IMR-90 (cell line): ENCODE measurements at regions not wholly inside any gene's neighbourhood (a gene's known extent, or its start where the extent isn't known, plus 50 kb on each side); places are given as distances from the start of the nearest gene placed in this dataset.

Source experiments
- ATAC-seq: fragments of 200-7000 bp; cut with Tn5 transposase; 2 replicates; pipeline ENCODE4 v1.9.1; 2020; ENCODE audit warnings: low read depth, mild to moderate bottlenecking, moderate library complexity
- BruUV-seq: library from RNA; stranded (reverse); fragments of 400-500 nt; replicated peaks from 2 replicates; lab custom pipeline; 2021; lab: Mats Ljungman, UMichigan
- CTCF ChIA-PET: fragments of 300-600 bp; formaldehyde crosslinking; extraction: SDS; loops from one replicate; lab custom pipeline; 2021; ENCODE audit warnings: antibody characterized with exemption; lab: Yijun Ruan, JAX
- POLR2A ChIA-PET: fragments of 300-600 bp; sonication (Branson Sonifier 250); formaldehyde crosslinking; loops from one replicate; lab custom pipeline; 2022; ENCODE audit warnings: antibody characterized with exemption; ENCODE audit not compliant: unreplicated experiment; lab: Charles Lee
- DNase-seq: peaks from one replicate; pipeline ENCODE4 v3.0.0; 2013
- H2AFZ ChIP-seq: replicated peaks from 2 replicates; pipeline ENCODE3; 2013; ENCODE audit warnings: low read length, mild to moderate bottlenecking; ENCODE audit not compliant: poor library complexity
- H2AK5ac ChIP-seq: 2 replicates; pipeline ENCODE4 v1.6.1; 2013; ENCODE audit warnings: low read depth, low read length, inconsistent platforms
- H2AK9ac ChIP-seq: replicated peaks from 2 replicates; pipeline ENCODE3; 2013; ENCODE audit warnings: mild to moderate bottlenecking, low read depth, low read length, moderate library complexity; ENCODE audit not compliant: poor library complexity
- H2BK120ac ChIP-seq: 2 replicates; pipeline ENCODE4 v1.6.1; 2013; ENCODE audit warnings: low read depth, low read length, inconsistent platforms
- H2BK15ac ChIP-seq: 3 replicates; pipeline ENCODE4 v1.6.1; 2013; ENCODE audit warnings: low read depth, low read length, inconsistent platforms
- H2BK20ac ChIP-seq: 2 replicates; pipeline ENCODE4 v1.6.1; 2013; ENCODE audit warnings: low read depth, mild to moderate bottlenecking, inconsistent platforms, low read length, moderate library complexity
- H2BK5ac ChIP-seq: 2 replicates; pipeline ENCODE4 v1.6.1; 2013; ENCODE audit warnings: mild to moderate bottlenecking, low read depth, low read length, inconsistent platforms; ENCODE audit not compliant: poor library complexity, severe bottlenecking
- H3K14ac ChIP-seq: replicated peaks from 2 replicates; pipeline ENCODE4 v1.6.1; 2013; ENCODE audit warnings: low read depth, low read length, inconsistent platforms
- H3K18ac ChIP-seq: 2 replicates; pipeline ENCODE4 v1.6.1; 2013; ENCODE audit warnings: low read depth, low read length, control low read depth
- H3K23ac ChIP-seq: 2 replicates; pipeline ENCODE4 v1.6.1; 2013; ENCODE audit warnings: low read depth, low read length, inconsistent platforms
- H3K27ac ChIP-seq: 2 replicates; pipeline ENCODE4 v1.5.1; 2013; ENCODE audit warnings: mild to moderate bottlenecking, control low read depth, low read length; ENCODE audit not compliant: insufficient read depth
- H3K27me3 ChIP-seq: 2 replicates; pipeline ENCODE4 v1.6.1; 2013; ENCODE audit warnings: low read length; ENCODE audit not compliant: control insufficient read depth, insufficient read depth
- H3K36me3 ChIP-seq: 2 replicates; pipeline ENCODE4 v1.6.1; 2013; ENCODE audit warnings: low read length, mixed read lengths; ENCODE audit not compliant: control insufficient read depth, insufficient read depth
- H3K4ac ChIP-seq: 2 replicates; pipeline ENCODE4 v1.6.1; 2013; ENCODE audit warnings: low read depth, low read length, inconsistent platforms
- H3K4me1 ChIP-seq: 2 replicates; pipeline ENCODE4 v1.6.1; 2013; ENCODE audit warnings: low read length, mixed read lengths; ENCODE audit not compliant: control insufficient read depth, insufficient read depth
- H3K4me2 ChIP-seq: 2 replicates; pipeline ENCODE4 v1.6.1; 2013; ENCODE audit warnings: low read depth, mild to moderate bottlenecking, control low read depth, low read length, moderate library complexity
- H3K4me3 ChIP-seq: 2 replicates; pipeline ENCODE4 v1.5.1; 2013; ENCODE audit warnings: low read depth, mild to moderate bottlenecking, control low read depth, low read length, moderate library complexity; ENCODE audit not compliant: insufficient read depth
- H3K56ac ChIP-seq: 2 replicates; pipeline ENCODE4 v1.6.1; 2013; ENCODE audit warnings: low read length, inconsistent platforms; ENCODE audit not compliant: insufficient read depth; ENCODE audit errors: extremely low read depth
- H3K79me1 ChIP-seq, 2 experiments: 2 replicates each; pipeline ENCODE4 v1.6.1; 2013; ENCODE audit warnings: low read length in 2 of 2, inconsistent platforms in 1 of 2, low read depth in 1 of 2
- H3K9ac ChIP-seq: 2 replicates; pipeline ENCODE4 v1.6.1; 2013; ENCODE audit warnings: low read depth, low read length, control low read depth
- H3K9me1 ChIP-seq: 2 replicates; pipeline ENCODE4 v1.6.1; 2013; ENCODE audit warnings: low read length, inconsistent platforms; ENCODE audit not compliant: insufficient read depth
- H3K9me3 ChIP-seq: 2 replicates; pipeline ENCODE4 v1.6.1; 2013; ENCODE audit warnings: low read length; ENCODE audit not compliant: control insufficient read depth, insufficient read depth
- H4K20me1 ChIP-seq: 2 replicates; pipeline ENCODE4 v1.6.1; 2013; ENCODE audit warnings: low read length, inconsistent platforms; ENCODE audit not compliant: insufficient read depth
- H4K5ac ChIP-seq: 2 replicates; pipeline ENCODE4 v1.6.1; 2013; ENCODE audit warnings: mild to moderate bottlenecking, low read depth, low read length, control low read depth
- H4K8ac ChIP-seq, 2 experiments: 2 replicates each; pipeline ENCODE4 v1.6.1; 2013; ENCODE audit warnings: low read depth in 2 of 2, low read length in 2 of 2, control low read depth in 1 of 2, inconsistent platforms in 1 of 2
- H4K91ac ChIP-seq: 2 replicates; pipeline ENCODE4 v1.6.1; 2013; ENCODE audit warnings: low read depth, low read length, inconsistent platforms; ENCODE audit not compliant: insufficient read depth
- BHLHE40 ChIP-seq: fragments of 150-350 bp; IDR thresholded peaks from 2 replicates; pipeline ENCODE4 v1.6.1; 2016; ENCODE audit warnings: mild to moderate bottlenecking, low read depth, low read length
- FOS ChIP-seq: fragments of 150-350 bp; IDR thresholded peaks from 2 replicates; pipeline ENCODE4 v1.6.1; 2016; ENCODE audit warnings: low read depth, low read length
- MAFK ChIP-seq: IDR thresholded peaks from 2 replicates; pipeline ENCODE4 v1.6.1; 2012; ENCODE audit warnings: low read depth, low read length, improper control_type of control experiment
- MAZ ChIP-seq: IDR thresholded peaks from 2 replicates; pipeline ENCODE4 v1.6.1; 2012; ENCODE audit warnings: low read depth, mild to moderate bottlenecking, low read length, improper control_type of control experiment, moderate library complexity, borderline replicate concordance
- POLR2A ChIP-seq: IDR thresholded peaks from 2 replicates; pipeline ENCODE4 v1.6.1; 2012; ENCODE audit warnings: mild to moderate bottlenecking, low read depth, low read length
- RCOR1 ChIP-seq: IDR thresholded peaks from 2 replicates; pipeline ENCODE4 v1.6.1; 2012; ENCODE audit warnings: mild to moderate bottlenecking, low read length, improper control_type of control experiment; ENCODE audit not compliant: insufficient replicate concordance
- RFX5 ChIP-seq: IDR thresholded peaks from 2 replicates; pipeline ENCODE4 v1.8.0; 2012; ENCODE audit warnings: low read depth, mild to moderate bottlenecking, low read length, moderate library complexity
- WGBS, 2 experiments: methylation state at CpG; one replicate each; pipeline versions ENCODE4 v1.1.5 to v1.1.7; 2013; ENCODE audit warnings: missing lambda C conversion rate in 2 of 2; ENCODE audit not compliant: insufficient read length in 1 of 2; ENCODE audit errors: extremely low coverage in 2 of 2; 5-methylcytosine and 5-hydroxymethylcytosine counted together
- dilution Hi-C: fragments of 300-500 bp; cut with HindIII; formaldehyde crosslinking; loops from one replicate; pipeline ENCODE4 v1.14.3; 2018; ENCODE audit warnings: low sequenced_read_pairs; ENCODE audit not compliant: unreplicated experiment
- in situ Hi-C: fragments of 300-500 bp; cut with MboI; formaldehyde crosslinking; loops from 3 replicates; pipeline ENCODE4 v1.14.3; 2019; ENCODE audit warnings: low sequenced_read_pairs, inconsistent platforms, mixed read lengths
- intact Hi-C: fragments of 100-400 bp; cut with micrococcal nuclease; formaldehyde crosslinking; loops from 2 replicates; pipeline ENCODE4 v1.10.0; 2022

GRCh38 chr12:28611449-28611848 lies 421.2 kb downstream of the CCDC91 start:
- Histone ChIP-seq H2AK5ac (no peak overlapping the region; the same call in 1 of the 2 replicates), H2BK15ac (no peak overlapping the region), H4K91ac (peak overlapping the region; percentile 56; the same call in 1 of the 2 replicates), H2AK9ac (no peak overlapping the region), H4K20me1 (no peaks in the 10 kb centered on the region), H3K36me3 (no peaks in the 10 kb centered on the region), H3K27me3 (no peaks in the 10 kb centered on the region; the same call in 1 of the 2 replicates), H3K56ac (no peak overlapping the region), H3K14ac (no peak overlapping the region), H2AFZ (no peak overlapping the region), H3K4ac (no peak overlapping the region), H3K9me1 (0 out of 2 replicates have a peak, but pooled peaks cover 5% of the 10 kb centered on the region), H4K8ac (no peak overlapping the region), H3K79me1 (no peaks in the 10 kb centered on the region), H3K9me3 (peaks cover 9% of the 10 kb centered on the region), H3K27ac (peak overlapping the region; percentile 52; the same call in 1 of the 2 replicates), H2BK20ac (no peak overlapping the region), H3K4me1 (peaks cover 7% of the 10 kb centered on the region), H3K4me3 (no peak overlapping the region), H4K5ac (no peak overlapping the region; the same call in 1 of the 2 replicates), H2BK120ac (no peak overlapping the region), H3K9ac (no peak overlapping the region), H2BK5ac (no peak overlapping the region), H3K23ac (no peak overlapping the region), H3K4me2 (peak overlapping the region; percentile 40; the same call in 1 of the 2 replicates), H3K18ac (peak overlapping the region; percentile 55)
- CTCF ChIA-PET = no interaction called here
- intact Hi-C loops (no loop called here), dilution Hi-C loops (no loop called here), in situ Hi-C loops (no loop called here)
- DNase-seq (no peak), ATAC-seq (no peak)
- POLR2A ChIA-PET = no interaction called here
- BruUV-seq = no TSS peak
- 60% methylated on average over 1 of the region's 2 CpGs; no CpG with 5 or more reads in 1 of the 2 experiments for WGBS, 2 experiments
- TF ChIP-seq MAFK (no peak), MAZ (no peak), RFX5 (no peak), POLR2A (no peak), BHLHE40 (no peak), FOS (no peak), RCOR1 (no peak)
